ENCODE measurements at regions not wholly inside any gene's neighbourhood (a gene's known extent, or its start where the extent isn't known, plus 50 kb on each side); places are given as distances from the start of the nearest gene placed in this dataset.
A peak's percentile ranks its signal among the peaks of the same experiment; 100 is the strongest.

DNA sequence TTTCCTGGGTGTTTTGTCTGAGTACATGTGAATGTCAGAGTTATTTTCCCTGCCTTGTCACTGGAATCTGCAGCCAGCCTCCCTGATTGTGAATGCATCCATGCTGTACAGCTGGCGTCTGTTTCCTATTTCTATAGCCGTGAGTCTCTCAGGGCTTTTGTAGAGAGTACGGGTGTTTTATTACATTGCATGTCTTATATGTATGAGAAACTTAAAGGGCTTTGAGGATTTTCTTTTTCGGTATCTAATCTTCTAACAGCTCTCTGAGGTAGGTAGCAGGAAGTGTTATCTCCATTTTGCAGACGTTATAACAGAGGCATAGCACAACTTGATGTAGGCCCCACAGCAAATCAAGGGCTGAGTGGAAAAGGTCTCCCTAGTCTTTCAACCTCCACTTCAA is 272.9 kb downstream of the PRL start:
- DNase-seq = no peak
- intact Hi-C loops (cut with DNase I) = no loop called here

GRCh38 chr6:22024973-22025467 is 271.8 kb downstream of the PRL start:
- intact Hi-C loops (cut with DNase I) = no loop called here
- DNase-seq = no peak

- intact Hi-C loops (cut with DNase I) = no loop called here
- peak in 4 of 42 donors; percentile 1 to 9 (median 7) for DNase-seq
Measured at GRCh38 chr6:22025468-22026163, 271.2 kb downstream of the PRL start.

- DNase-seq = no peak
Measured at GRCh38 chr6:22026164-22026678, 270.6 kb downstream of the PRL start.

GRCh38 chr6:22027040-22027725 is 269.7 kb downstream of the PRL start:
- DNase-seq = no peak
- intact Hi-C loops (cut with DNase I) = no loop called here

More at GRCh38 chr6:22026164-22026678, 270.6 kb downstream of the PRL start:
- intact Hi-C loops (cut with DNase I) = no loop called here

GRCh38 chr6:22028403-22029090 is 268.3 kb downstream of the PRL start:
- no peak for DNase-seq
- intact Hi-C loops (cut with DNase I) = no loop called here

- intact Hi-C loops (cut with DNase I) = no loop called here
- DNase-seq = no peak
Measured at GRCh38 chr6:22029171-22029570, 267.7 kb downstream of the PRL start.

DNA sequence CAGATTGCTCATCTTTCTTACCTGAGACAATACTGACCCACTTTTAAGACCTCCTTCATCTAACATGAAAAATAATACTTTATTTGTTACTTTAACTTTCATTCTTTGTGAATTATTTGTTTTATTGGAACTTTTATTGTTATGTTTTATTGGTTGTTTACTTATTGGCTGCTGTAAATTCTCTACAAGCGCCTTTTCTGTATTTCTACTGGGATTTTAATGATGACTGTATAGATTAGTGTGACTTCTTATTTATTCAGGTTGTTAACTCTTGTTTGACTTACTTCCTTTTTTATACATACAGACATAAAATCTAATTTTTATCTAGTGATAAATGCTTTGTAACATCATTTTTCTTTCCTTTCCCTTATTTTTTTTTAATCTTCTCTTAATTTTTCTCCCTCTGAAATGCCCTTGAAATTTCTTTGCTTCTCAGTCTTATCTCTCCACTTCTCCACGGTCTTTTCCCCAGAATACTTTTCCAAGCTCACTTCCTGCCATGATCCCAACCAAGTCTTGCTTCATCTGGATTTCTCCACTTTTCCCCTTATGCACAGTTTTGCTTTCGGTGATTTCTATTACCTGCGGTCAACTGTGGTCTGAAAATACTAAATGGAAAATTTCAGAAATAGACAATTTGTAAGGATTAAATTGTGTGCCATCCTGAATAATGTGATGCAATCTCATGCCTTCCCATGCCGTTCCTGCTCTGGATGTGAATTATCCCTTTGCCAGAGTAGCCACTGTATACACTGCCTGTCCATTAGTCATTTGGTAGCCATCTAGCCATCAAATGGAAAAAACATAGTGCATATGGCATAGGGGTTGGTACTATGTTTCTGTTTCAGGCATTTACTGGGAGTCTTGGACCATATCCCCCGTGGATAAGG is 265.9 kb downstream of the PRL start:
- no peak for DNase-seq
- intact Hi-C loops (cut with DNase I) = no loop called here

- intact Hi-C loops (cut with DNase I) = no loop called here
- DNase-seq = no peak
Measured at GRCh38 chr6:22035690-22036089, 261.1 kb downstream of the PRL start.

DNA sequence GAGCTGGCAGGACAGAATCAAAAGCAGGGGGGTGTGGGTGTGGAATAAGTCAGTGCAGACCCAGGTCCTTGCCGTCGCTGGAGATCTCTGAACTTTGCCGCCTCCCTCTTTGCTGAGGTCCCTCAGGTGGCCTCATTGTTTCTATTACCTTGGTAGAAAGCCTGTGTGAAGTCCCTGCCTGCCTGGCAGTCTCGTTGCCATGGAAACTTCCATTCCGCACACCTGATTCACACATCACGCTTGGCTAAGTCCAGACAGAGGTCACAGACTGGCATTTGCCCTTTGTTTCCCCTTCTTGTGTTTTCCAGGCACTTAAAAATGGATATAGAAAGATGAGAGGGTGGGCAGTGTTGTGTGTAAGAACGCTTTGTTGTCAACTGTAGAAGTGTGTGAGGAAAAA is 260.6 kb downstream of the PRL start:
- no peak for DNase-seq

GRCh38 chr6:22036699-22037098 is 260.1 kb downstream of the PRL start:
- no peak for DNase-seq
- intact Hi-C loops (cut with DNase I) = no loop called here

More for the DNA sequence above, 260.6 kb downstream of the PRL start:
- intact Hi-C loops (cut with DNase I) = no loop called here

DNA sequence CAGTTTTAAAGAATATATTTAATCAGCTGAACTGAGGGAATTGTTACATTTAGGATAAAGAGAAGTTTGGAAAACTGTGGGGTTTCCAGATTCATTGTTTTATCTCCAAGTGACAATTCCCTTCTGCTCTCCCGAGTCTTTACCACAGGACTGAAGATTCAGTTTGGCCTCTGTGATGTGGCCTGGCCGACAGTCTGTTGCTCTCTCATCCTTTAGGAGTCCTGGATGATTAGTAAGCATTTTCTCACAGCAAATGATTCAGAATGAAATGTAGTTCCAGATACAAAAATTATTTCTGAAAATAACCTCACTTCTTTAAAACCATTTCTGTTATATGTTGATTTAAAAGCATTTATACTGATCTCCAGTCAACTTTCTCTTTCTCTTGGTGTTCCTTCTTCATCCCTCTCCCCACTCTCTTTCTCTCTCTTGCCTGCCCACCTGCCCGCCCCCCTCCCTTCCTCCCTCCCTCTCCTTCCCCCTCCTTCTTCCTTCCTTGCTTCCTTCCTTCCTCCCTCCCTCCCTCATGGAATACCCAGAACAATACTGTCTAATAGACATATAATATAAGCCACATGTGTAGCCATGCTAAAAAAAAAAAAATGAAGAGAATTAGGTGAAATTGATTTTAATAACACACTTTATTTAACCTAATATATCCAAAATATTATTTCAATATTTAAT is 254.9 kb downstream of the PRL start:
- no peak for DNase-seq
- intact Hi-C loops (cut with DNase I) = no loop called here

GRCh38 chr6:22042706-22043105 is 254.1 kb downstream of the PRL start:
- no peak for DNase-seq
- intact Hi-C loops (cut with DNase I) = no loop called here

- no peak for DNase-seq
- intact Hi-C loops (cut with DNase I) = no loop called here
Measured at GRCh38 chr6:22043284-22043962, 253.4 kb downstream of the PRL start.

- intact Hi-C loops (cut with DNase I) = no loop called here
- no peak for DNase-seq
Measured at GRCh38 chr6:22045261-22045912, 251.4 kb downstream of the PRL start.

DNA sequence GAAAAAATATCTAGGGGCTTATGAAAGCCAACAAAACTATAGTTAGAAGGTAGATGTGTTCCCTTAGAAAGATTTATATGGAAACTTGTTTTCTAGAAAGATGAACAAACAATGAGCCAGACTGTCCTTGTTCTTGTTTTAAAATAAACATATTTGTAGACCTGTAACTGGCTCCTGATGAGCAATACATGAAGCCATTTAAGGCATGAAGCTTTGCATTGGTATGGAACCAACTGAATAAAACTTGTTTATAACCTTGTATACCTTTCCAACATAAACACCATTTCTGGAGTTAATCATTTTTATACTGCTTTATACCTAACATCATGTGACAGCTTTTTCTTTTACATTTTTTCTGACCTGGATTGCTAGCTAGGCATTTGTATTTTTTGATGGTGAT is 247.8 kb downstream of the PRL start:
- DNase-seq = no peak
- intact Hi-C loops (cut with DNase I) = no loop called here

GRCh38 chr6:22053391-22053997 is 243.3 kb downstream of the PRL start:
- intact Hi-C loops (cut with DNase I) = no loop called here
- no peak for DNase-seq

Data from head of caudate nucleus (tissue), 42 donors.